Caki2 (cell line): ENCODE measurements at regions not wholly inside any gene's neighbourhood (a gene's known extent, or its start where the extent isn't known, plus 50 kb on each side); places are given as distances from the start of the nearest gene placed in this dataset.

Experiments used
- DNase-seq: peaks from one replicate; pipeline ENCODE4 v3.0.0-alpha.2; 2015; ENCODE audit warnings: low read depth
- in situ Hi-C: cut with HindIII; loops from 2 replicates; pipeline ENCODE4 v1.10.0; 2016; ENCODE audit warnings: low sequenced_read_pairs, low pct_unique_long_range_greater_than_20kb, mixed read lengths

DNA sequence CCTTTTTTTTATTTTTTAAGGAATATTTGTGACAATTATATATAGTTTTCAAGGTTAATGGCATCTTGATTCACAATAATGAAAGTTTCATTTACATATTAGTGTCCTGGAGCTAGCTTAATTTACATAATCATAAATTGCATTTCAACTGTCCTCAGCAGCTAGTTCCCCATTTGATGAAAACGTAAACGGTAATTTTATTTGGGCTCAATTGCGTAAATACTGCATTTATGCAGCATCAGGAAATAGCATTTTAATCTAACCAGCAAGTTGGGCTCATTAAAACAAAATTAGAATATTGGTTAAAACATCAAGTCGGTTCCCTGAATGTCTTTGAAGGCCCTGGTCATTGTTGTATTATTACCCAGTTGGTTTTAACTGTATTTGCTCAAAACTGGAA, 136.8 kb upstream of the CDH5 start:
- no peak for DNase-seq
- in situ Hi-C loops = no loop called here

DNA sequence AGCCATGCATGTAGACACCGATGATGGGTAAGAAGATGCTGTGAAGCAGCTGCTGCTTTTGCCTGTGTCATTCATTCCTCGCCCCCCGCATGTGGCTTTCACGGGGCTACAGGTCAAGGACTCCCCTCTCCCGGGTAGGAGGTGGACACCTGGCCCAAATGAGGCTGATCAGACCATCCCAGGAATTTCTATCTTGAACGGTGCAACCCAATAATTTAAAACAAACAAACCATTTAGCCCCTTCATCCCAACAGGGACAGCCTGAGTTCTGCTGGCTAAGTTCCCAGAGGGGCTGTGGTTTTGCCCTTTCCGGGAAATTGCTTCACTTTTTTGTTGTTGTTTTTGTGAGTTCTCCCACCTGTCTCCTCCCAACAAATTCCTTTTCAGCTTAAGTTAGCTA, 137.7 kb upstream of the CDH5 start:
- in situ Hi-C loops = no loop called here

DNA sequence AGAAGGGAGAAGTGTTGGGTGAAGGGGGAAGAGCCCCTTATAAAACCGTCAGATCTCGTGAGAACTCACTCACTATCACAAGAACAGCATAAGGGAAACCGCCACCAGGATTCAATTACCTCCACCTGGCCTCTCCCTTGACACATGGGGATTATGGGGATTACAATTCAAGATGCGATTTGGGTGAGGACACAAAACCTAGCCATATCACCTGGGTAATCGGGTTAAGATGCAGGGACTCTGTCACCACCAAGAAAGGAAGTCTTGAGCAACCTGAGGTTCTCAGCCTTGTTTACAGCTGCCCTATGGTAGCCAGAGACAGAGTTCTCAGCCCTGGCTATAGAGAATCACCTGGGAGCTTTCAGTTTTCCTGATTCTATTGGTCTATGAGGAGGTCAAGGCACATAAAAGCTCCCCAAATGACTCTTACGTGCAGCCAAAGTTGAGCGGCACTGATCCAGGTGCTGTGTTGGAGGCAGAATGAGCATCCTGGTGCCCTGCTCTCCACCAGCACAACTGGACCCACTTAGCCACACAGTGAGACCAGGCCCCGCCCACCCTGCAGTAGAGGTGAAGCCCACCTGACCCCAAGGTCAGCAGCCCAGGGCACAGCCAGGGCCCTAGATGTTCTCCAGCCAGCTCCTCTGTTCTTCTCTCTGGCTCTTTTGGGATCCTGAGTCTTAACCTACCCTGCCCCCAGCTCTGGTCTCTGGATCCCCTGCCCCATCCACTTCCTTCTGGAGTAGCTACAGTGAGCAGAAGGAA, 138.5 kb upstream of the CDH5 start:
- in situ Hi-C loops = no loop called here

More for the DNA sequence above, 137.7 kb upstream of the CDH5 start:
- DNase-seq = no peak

DNA sequence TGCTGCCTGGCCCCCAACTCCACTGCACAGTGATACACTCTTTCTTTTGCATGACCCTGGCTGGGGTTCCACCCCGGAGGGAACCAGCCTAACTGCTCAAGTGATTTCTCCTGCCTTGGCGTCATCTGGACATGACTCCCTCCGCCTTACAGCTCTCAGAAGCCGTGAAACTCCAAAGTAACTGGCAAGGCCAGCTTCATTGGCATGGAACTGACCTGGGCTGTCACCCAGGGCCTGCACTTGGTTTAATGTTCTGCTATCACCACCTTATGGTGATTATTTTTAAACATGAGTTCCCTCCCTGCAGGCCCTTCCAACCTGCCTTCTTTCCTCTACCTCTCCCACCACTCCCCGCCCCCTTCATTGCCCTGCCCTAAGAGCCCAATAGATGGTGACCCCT, 139.7 kb upstream of the CDH5 start:
- no peak for DNase-seq
- in situ Hi-C loops = no loop called here

More for the DNA sequence above, 138.5 kb upstream of the CDH5 start:
- DNase-seq = no peak

DNA sequence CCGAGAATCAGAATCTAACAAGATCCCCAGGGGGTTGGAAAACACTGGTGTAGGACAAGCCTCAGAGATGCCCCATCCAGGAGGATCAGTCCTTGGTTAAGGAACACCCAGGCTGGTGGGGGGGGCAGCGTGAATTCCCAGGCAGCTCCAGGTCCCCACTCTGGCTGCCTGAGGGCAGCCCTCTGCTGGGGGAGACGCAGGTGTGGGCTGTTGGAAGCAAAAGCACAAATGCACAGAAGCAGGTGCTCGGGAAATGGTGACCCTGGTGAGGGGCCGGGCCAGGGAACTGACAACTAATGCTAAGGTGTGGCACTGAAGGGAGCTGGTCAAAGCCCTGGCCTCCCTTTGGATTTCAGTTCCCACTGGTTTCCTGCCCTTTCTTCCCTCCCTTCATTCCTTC, 140.8 kb upstream of the CDH5 start:
- in situ Hi-C loops = no loop called here

DNA sequence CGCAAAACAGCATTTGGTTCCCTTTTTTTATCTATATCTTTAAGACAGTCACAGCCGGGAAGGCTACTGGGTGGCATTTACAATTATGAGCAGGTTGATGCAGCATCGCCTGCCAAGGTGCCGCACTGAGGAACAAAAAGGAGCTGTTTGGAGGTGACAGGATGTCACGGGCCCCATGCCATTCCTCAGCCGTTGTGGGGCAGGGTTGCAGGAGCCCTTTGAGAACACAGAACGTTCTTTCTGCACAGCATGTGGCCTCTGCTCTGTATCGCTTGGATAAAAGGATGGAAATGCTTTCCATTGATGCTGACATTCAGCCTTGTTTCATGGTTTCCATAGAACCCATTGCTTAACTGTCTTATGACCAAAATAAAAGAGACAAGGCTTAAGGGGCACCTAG, 141.9 kb upstream of the CDH5 start:
- in situ Hi-C loops = no loop called here
- no peak for DNase-seq

More for the DNA sequence above, 140.8 kb upstream of the CDH5 start:
- no peak for DNase-seq

DNA sequence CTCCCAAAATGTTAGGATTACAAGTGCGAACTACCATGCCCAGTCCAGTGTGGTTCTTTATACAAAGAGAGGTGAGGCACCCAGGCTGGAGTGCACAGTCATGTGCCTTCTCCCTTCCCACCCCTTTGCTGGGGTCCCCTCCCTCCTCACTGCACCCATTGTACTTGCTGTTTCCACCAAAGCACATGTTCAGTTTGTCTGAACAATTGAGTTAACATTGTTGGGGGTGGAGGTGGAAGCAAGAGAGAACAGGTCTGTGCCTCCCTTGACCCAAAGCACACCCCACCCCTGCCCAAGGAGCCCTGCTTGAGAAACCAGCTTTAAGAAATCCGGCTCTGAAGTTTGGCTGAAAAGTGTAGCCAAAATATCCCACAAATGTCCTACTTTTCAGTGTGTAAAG, 142.3 kb upstream of the CDH5 start:
- DNase-seq = no peak
- in situ Hi-C loops = no loop called here

DNA sequence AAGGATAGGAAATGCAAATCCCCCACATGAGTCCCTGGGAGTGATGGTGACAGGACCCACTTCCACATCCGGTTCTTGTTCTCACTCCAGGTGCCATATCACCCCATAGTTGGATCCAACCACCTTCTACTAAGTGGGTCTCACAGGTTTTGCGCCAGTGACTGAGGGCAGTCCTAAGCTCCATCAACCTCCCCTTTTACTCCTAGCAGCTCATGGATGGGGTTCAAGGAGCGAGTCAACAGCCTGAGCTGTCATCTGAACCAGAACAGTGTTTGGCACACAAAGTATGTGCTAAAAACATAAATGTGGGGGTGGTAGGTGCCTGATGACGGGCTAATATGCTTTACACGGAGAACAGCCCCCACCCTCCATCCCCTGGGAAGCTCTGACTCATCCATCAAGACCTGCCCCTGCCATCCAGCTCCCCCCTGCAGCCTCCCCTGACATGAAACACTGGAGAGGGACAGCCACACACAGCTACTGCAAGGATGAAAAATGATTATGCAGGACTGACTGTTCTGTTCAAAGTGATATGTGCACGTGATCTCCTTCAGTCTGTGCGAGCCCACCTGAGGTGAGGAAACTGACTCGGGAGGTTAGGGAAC, 143.2 kb upstream of the CDH5 start:
- no peak for DNase-seq
- in situ Hi-C loops = no loop called here

DNA sequence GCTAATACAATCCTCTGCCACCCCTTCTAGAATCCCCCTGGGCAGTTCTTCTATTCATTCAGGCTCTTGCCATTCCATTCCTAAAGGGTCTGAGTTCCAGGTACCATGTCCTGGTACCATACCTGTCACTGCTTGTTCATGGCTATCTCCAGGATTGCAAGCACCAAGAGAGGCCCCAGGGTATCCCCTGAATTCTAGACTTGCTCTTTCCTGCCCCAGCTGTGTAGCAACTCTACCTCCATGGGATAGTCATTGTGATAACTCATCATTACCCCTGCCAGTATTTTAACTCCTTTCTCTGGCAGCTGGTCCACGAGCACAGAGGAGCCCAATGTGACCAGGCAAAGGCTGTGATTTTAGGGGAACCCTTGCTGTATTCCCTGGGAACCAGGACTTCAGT, 143.7 kb upstream of the CDH5 start:
- DNase-seq = no peak
- in situ Hi-C loops = no loop called here

DNA sequence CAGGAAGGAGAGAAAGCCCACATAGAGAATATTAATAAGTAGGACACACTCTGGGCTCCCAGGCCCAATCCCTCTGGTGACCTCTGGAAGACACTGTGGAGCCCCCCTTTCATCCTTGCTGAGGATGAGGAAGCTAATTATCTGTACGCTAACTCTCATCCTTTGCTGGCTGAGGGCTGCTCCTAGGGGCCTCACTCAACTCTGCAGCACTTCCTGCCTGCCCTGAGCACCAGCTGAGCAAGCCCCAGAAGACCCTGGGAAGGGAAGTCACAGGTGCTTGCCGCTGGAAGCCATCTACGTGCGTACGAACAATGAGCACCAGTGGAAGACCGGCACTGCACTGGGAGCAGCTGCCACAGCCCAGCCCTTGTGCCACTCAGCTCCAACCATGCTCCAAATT, 145.8 kb upstream of the CDH5 start:
- no peak for DNase-seq
- in situ Hi-C loops = no loop called here

DNA sequence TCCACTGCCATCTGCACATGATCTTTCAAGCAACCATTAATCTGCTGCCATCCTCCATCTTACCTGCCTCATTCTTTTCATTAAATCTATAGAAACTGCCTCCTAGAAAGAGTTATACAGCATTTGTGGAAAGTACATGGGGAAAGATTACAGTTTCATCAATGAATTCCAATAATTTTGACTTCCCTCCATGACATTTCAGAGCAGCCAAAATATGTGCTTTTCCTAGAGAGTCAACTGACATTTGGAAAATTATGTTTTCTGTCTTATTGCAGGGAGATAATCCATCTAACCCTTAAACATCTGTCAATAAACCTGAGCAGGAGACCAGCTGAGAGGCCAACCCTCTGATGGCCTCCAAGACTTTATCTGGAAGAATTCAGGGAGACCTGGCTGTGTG, 147.0 kb upstream of the CDH5 start:
- DNase-seq = no peak
- in situ Hi-C loops = no loop called here

DNA sequence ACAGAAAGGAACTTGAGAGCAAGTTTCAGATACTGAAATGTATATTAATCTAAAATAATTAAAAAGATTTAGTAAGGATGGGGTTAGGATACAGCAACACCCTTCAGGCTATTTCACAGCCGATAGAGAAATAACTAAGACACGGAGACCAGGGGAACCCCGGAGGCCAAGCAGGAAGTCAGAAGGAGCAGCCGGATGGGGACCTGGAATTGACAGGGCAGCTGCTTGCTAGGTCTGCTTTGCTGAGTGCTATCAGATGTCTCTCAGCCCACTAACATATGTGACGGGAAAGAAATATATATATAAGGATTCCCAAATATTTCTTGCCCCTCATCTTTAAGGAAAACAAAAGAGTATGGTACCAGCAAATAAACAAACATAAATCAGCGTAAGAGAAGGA, 154.1 kb upstream of the CDH5 start:
- in situ Hi-C loops = no loop called here
- no peak for DNase-seq

DNA sequence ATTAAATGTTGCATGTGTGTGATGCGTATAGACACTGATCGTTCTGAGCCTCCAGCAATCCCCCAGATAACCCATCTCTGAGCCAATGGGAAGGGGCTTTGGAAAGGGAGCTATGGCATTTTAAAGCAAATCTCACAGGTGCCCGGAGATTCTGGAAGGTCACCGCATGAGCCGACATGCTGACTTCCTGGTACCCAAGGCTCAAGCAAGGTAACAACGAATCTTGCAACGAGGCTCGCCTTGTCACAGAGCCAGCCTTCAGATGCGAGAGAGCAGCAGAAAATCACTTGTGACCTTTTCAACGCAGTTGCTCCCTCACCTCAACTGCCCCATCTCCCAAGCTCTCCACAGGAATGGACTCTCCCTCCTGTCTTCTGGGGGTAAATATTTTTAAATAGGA, 154.8 kb upstream of the CDH5 start:
- in situ Hi-C loops = no loop called here
- DNase-seq = no peak

DNA sequence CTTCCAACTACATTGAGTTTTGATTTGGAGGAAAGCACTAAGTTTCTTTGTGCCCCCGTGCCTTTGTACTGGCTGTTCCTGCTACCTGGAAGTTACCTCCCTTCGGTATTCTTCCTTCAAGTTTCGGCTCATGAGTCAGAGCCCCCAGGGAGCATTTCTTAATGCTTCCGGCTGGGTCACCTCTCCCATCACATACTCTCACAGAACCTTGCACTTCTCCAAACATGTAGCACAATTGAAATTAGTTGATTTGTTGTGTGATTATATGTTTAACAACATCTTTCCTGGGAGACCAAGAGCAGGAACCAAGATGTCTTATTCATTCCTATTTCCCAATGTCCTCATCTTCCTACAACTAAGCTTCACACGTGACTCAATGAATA, 158.6 kb upstream of the CDH5 start:
- DNase-seq = no peak
- in situ Hi-C loops = no loop called here

DNA sequence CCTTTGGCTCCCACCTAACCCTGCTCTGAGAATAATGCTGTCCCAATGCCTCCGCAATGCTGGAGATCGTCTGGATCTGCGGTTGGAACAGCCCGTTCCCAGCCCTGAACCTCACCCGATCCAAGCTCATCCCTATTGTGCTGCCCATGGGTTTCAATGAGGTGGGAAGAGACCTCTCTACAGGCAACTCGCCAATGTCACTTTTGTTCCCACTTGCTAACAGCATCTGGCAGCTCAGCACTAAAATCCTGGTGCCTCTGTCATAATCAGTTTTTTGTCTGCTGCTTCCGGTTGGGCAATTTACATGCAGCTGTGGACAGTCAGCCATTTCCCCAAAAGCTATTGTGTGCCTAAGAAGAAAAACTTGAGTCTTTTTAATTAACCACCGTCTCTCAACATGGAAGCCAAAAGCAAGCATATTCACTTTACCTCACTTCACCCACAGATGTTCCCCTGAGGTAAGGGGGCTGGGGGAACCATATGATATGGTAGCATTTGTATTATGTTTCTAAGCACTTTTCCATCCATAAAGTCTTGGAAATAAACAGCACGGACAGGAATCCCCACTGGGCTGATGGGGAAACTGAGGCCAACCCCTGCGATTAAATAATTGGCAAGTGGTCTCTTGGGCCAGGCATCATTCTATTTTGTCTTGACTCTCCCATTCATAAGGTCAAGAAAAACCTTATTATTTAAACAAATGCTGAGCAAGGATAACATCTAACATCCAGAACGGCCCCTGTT, 159.2 kb upstream of the CDH5 start:
- in situ Hi-C loops = no loop called here
- no peak for DNase-seq

DNA sequence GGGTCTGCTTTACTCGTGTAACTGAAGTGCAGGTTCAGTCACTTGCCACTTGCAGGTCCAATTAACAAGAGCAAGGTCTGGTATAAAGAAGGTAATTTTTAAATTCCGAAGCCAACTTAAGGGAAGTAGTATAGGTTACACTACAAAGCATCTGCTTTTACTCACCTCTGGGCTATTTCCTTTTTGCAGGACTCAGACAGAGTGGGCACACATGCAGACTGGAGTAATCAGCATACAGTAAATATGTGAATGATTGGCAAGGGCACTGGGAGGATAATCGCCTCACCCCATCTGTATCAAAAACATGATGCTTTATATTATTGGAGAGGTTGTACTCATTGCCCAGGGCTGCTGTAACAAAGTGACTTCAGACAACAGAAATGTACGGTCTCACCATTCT, 160.1 kb upstream of the CDH5 start:
- DNase-seq = no peak
- in situ Hi-C loops = no loop called here

DNA sequence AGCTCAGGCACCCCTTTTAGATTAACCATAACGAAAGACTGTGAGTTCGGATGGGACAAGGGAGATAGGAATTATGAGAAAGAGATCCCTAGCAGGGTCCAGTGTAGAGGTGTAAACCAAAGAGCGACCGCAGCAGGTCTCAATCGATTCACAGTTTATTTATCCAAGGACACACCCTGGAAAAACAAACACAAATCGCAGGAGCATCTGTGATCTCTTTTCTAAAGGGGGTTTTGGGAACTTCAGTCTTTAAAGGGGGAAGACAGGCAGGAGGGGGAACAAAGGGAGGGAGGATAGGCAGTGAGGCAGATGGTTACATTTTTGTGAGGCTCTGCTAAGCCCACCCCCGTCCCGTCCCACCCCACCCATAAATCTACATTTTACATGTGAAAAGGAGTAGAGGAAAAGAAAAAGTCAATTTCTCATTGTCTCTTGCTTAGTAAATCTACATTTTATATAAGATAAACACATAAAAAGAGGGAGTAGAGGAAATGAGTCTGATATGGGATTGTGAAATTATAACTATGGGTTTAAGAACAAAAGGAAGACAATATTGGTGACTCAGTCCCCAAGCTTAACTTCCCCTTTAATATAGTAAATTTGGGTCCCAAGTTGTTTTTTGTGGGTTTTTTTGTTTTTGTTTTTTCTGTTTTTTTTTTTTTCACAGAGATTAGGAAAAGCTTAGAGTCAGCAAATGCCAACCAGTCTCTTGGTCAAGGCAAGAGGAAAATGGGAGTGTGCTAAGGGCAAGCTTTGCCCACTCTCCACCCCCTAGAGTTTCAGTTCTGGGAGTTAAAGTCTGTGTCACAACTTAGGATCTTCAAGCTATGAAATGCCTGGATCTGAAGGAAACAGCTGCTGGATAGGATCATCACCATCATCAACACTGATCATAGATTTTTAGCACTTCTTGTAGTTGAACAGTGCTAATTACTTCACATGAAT, 160.9 kb upstream of the CDH5 start:
- in situ Hi-C loops = no loop called here
- no peak for DNase-seq

DNA sequence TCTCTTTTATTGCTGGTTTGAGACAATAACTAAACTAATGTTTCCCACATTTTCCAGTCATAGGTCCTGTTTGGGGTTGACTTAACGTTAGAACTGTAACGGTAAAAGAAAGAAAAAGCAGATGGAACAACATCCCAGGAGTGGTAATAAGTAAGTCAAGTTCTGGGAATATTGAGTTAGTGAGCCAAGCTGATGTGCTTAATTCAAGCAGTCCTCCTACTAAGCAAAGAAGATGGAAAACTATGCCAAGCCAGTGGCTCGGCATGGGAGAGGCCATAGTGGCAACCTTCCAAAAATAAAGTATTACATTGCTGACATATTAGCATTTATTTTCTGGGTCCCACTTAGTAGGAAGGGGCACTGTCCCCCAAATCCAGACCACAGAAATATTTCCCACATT, 161.7 kb upstream of the CDH5 start:
- in situ Hi-C loops = no loop called here
- no peak for DNase-seq

DNA sequence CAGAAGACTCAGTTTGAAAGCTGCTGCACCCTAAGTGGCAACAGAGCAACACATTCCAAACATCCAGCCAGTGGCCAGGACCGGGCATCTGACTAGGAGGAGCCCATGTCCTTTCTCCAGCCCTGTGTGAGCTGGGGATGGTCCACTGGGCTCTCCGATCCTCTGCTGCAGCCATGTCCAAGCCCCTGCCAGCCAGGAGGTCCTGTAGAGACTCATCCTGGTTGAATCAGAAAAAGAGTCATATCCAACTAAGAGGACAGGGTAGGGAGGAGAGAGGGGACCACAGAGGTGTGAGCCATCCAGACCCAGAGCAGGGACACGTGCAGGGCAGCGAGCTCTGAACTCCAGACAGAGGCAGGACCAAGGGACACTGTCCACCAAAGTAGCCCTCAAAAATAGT, 163.0 kb upstream of the CDH5 start:
- no peak for DNase-seq
- in situ Hi-C loops = no loop called here
